ENCODE measurements at regions not wholly inside any gene's neighbourhood (a gene's known extent, or its start where the extent isn't known, plus 50 kb on each side); places are given as distances from the start of the nearest gene placed in this dataset.

DNA sequence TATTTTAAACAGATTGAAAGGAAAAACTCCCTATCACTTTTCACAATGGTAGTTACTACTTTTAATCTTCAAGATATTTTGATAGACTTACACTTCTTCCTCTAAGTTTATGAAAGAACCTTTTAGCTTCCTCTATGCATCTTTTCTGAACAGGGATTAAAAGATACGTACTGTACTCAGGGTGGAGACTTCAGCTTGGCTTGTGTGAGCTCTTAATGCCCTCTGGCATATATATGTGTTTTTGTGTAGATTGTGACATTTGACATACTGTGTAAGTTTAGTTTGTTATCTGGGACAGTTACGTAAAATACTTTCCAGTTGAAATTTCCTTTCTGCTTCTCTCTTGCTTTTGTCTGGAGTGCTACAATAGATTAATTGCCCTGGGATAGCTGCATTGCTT, 109.3 kb upstream of the NUDT6 start:
- TF ChIP-seq, protein P1, sequence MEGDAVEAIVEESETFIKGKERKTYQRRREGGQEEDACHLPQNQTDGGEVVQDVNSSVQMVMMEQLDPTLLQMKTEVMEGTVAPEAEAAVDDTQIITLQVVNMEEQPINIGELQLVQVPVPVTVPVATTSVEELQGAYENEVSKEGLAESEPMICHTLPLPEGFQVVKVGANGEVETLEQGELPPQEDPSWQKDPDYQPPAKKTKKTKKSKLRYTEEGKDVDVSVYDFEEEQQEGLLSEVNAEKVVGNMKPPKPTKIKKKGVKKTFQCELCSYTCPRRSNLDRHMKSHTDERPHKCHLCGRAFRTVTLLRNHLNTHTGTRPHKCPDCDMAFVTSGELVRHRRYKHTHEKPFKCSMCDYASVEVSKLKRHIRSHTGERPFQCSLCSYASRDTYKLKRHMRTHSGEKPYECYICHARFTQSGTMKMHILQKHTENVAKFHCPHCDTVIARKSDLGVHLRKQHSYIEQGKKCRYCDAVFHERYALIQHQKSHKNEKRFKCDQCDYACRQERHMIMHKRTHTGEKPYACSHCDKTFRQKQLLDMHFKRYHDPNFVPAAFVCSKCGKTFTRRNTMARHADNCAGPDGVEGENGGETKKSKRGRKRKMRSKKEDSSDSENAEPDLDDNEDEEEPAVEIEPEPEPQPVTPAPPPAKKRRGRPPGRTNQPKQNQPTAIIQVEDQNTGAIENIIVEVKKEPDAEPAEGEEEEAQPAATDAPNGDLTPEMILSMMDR (IDR thresholded peaks at IDR 0.05): no peak
- no peak for TF ChIP-seq POLR2A (IDR thresholded peaks at IDR 0.05)

Measured in heart left ventricle (tissue), 13 donors.